HEK293 (cell line): ENCODE measurements at regions not wholly inside any gene's neighbourhood (a gene's known extent, or its start where the extent isn't known, plus 50 kb on each side); places are given as distances from the start of the nearest gene placed in this dataset.

Experiments used
- INSM2 ChIP-seq: fragments of 450-650 bp; formaldehyde crosslinking; IDR thresholded peaks from 2 replicates; pipeline ENCODE4 v1.5.1; 2016; ENCODE audit warnings: missing biosample characterization, missing genetic modification characterization
- MEIS1 ChIP-seq: sonication (generic); formaldehyde crosslinking; IDR thresholded peaks from 2 replicates; pipeline ENCODE4 v1.8.1; 2022; ENCODE audit warnings: missing genetic modification reagents, mild to moderate bottlenecking, borderline replicate concordance
- PRDM4 ChIP-seq: fragments of 450-650 bp; formaldehyde crosslinking; IDR thresholded peaks from 2 replicates; pipeline ENCODE4 v1.5.1; 2017; ENCODE audit warnings: missing biosample characterization, missing genetic modification characterization
- RBAK ChIP-seq: fragments of 450-650 bp; formaldehyde crosslinking; IDR thresholded peaks from 2 replicates; pipeline ENCODE4 v1.5.1; 2016; ENCODE audit warnings: missing biosample characterization, missing genetic modification characterization
- SCRT2 ChIP-seq: fragments of 450-650 bp; formaldehyde crosslinking; IDR thresholded peaks from 2 replicates; pipeline ENCODE4 v1.5.1; 2016; ENCODE audit warnings: missing biosample characterization, missing genetic modification characterization
- SP2 ChIP-seq: fragments of 450-650 bp; formaldehyde crosslinking; IDR thresholded peaks from 2 replicates; pipeline ENCODE4 v1.5.1; 2016; ENCODE audit warnings: missing biosample characterization, missing genetic modification characterization
- SP7 ChIP-seq: fragments of 450-650 bp; formaldehyde crosslinking; IDR thresholded peaks from 2 replicates; pipeline ENCODE4 v1.5.1; 2016; ENCODE audit warnings: missing biosample characterization, missing genetic modification characterization
- ZBTB44 ChIP-seq: fragments of 450-650 bp; IDR thresholded peaks from 2 replicates; pipeline ENCODE4 v1.5.1; 2018; ENCODE audit warnings: missing biosample characterization, mild to moderate bottlenecking, missing genetic modification characterization
- ZIC2 ChIP-seq: fragments of 450-650 bp; formaldehyde crosslinking; IDR thresholded peaks from 2 replicates; pipeline ENCODE4 v1.5.1; 2016; ENCODE audit warnings: missing biosample characterization, missing genetic modification characterization
- ZNF18 ChIP-seq: fragments of 450-650 bp; formaldehyde crosslinking; IDR thresholded peaks from 2 replicates; pipeline ENCODE4 v1.5.1; 2016; ENCODE audit warnings: missing biosample characterization, missing genetic modification characterization
- ZNF350 ChIP-seq: fragments of 450-650 bp; formaldehyde crosslinking; IDR thresholded peaks from 2 replicates; pipeline ENCODE4 v1.5.0; 2017; ENCODE audit warnings: missing biosample characterization, mild to moderate bottlenecking, missing genetic modification characterization
- ZNF366 ChIP-seq: fragments of 450-650 bp; formaldehyde crosslinking; conservative IDR thresholded peaks from 2 replicates; pipeline ENCODE4 v1.5.1; 2016; ENCODE audit warnings: missing biosample characterization, missing genetic modification characterization
- ZNF549 ChIP-seq: fragments of 450-650 bp; IDR thresholded peaks from 2 replicates; pipeline ENCODE4 v1.5.1; 2018; ENCODE audit warnings: missing biosample characterization, missing genetic modification characterization, mild to moderate bottlenecking, inconsistent platforms, moderate library complexity
- ZNF558 ChIP-seq: fragments of 450-650 bp; formaldehyde crosslinking; IDR thresholded peaks from 2 replicates; pipeline ENCODE4 v1.5.1; 2016; ENCODE audit warnings: missing biosample characterization, missing genetic modification characterization
- ZNF610 ChIP-seq: fragments of 450-650 bp; formaldehyde crosslinking; IDR thresholded peaks from 2 replicates; pipeline ENCODE4 v1.5.1; 2016; ENCODE audit warnings: missing biosample characterization, missing genetic modification characterization, borderline replicate concordance
- ZNF629 ChIP-seq: fragments of 450-650 bp; formaldehyde crosslinking; IDR thresholded peaks from 2 replicates; pipeline ENCODE4 v1.5.1; 2017; ENCODE audit warnings: missing biosample characterization, missing genetic modification characterization
- ZNF692 ChIP-seq: fragments of 450-650 bp; formaldehyde crosslinking; IDR thresholded peaks from 2 replicates; pipeline ENCODE4 v1.5.1; 2016; ENCODE audit warnings: missing biosample characterization, missing genetic modification characterization
- ZNF707 ChIP-seq: fragments of 450-650 bp; formaldehyde crosslinking; IDR thresholded peaks from 2 replicates; pipeline ENCODE4 v1.5.1; 2016; ENCODE audit warnings: missing biosample characterization, missing genetic modification characterization
- ZNF777 ChIP-seq: fragments of 450-650 bp; formaldehyde crosslinking; IDR thresholded peaks from 2 replicates; pipeline ENCODE4 v1.5.1; 2017; ENCODE audit warnings: missing biosample characterization, missing genetic modification characterization, borderline replicate concordance
- ZNF843 ChIP-seq: fragments of 450-650 bp; formaldehyde crosslinking; IDR thresholded peaks from 2 replicates; pipeline ENCODE4 v1.5.1; 2016; ENCODE audit warnings: missing biosample characterization, missing genetic modification characterization
- ZSCAN18 ChIP-seq: fragments of 450-650 bp; formaldehyde crosslinking; IDR thresholded peaks from 2 replicates; pipeline ENCODE4 v1.5.1; 2016; ENCODE audit warnings: missing biosample characterization, missing genetic modification characterization

- TF ChIP-seq ZNF18 (tag by site-specific recombination) = no peak
- 0 out of 2 replicates have a peak, but pooled peaks have one; percentile 45 for TF ChIP-seq ZNF558 (tag by site-specific recombination)
- TF ChIP-seq ZIC2 (tag by site-specific recombination) = peak; percentile 42
- peak; percentile 74 for TF ChIP-seq INSM2 (tag by site-specific recombination)
- peak; percentile 81 for TF ChIP-seq SCRT2 (tag by site-specific recombination)
- peak; percentile 26; the same call in 1 of the 2 replicates for TF ChIP-seq ZNF692 (tag by site-specific recombination)
- peak; percentile 99 for TF ChIP-seq SP7 (tag by site-specific recombination)
- TF ChIP-seq ZNF549 = peak; percentile 90
- 0 out of 2 replicates have a peak, but pooled peaks have one; percentile 31 for TF ChIP-seq ZNF843 (tag by site-specific recombination)
- no peak for TF ChIP-seq ZNF610 (tag by site-specific recombination)
- no peak for TF ChIP-seq ZNF707
- no peak; the same call in 1 of the 2 replicates for TF ChIP-seq ZNF350 (tag by site-specific recombination)
- TF ChIP-seq ZNF629 (tag by site-specific recombination) = peak; percentile 59
- TF ChIP-seq SP2 = peak; percentile 47
- peak; percentile 80; the same call in 1 of the 2 replicates for TF ChIP-seq MEIS1 (CRISPR knock-in tag)
- 0 out of 2 replicates have a peak, but pooled peaks have one; percentile 6 for TF ChIP-seq ZBTB44 (tag by site-specific recombination)
- TF ChIP-seq ZNF777 (tag by site-specific recombination) = no peak
- 0 out of 2 replicates have a peak, but pooled peaks have one; percentile 10 for TF ChIP-seq PRDM4
- TF ChIP-seq RBAK (tag by site-specific recombination) = no peak
- TF ChIP-seq ZNF366 (tag by site-specific recombination) = peak; percentile 62
- no peak for TF ChIP-seq ZSCAN18 (tag by site-specific recombination)
Measured at GRCh38 chr17:12522743-12523183, 142.9 kb upstream of the MYOCD start (continued).
